ENCODE measurements at regions not wholly inside any gene's neighbourhood (a gene's known extent, or its start where the extent isn't known, plus 50 kb on each side); places are given as distances from the start of the nearest gene placed in this dataset.

DNA sequence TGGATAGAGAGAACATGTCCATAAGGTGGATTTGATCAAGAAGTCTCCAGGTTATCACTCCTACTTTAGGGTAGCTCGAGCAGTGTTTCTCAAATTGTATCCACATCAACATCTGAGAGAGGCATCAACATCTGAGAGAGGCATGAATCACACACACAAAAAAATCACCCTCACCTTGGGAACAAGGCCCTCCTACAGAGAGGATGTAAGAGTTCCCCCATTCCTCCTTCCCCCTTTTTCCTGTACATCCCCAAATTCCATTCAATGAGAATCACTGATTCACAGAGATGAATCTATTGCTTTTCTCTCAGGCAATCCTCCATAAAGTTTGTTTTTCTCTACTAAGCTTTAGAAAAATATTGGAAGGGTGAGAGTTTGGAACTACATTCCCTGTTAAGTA lies 233.4 kb upstream of the CDH6 start:
- TF ChIP-seq, protein P1, sequence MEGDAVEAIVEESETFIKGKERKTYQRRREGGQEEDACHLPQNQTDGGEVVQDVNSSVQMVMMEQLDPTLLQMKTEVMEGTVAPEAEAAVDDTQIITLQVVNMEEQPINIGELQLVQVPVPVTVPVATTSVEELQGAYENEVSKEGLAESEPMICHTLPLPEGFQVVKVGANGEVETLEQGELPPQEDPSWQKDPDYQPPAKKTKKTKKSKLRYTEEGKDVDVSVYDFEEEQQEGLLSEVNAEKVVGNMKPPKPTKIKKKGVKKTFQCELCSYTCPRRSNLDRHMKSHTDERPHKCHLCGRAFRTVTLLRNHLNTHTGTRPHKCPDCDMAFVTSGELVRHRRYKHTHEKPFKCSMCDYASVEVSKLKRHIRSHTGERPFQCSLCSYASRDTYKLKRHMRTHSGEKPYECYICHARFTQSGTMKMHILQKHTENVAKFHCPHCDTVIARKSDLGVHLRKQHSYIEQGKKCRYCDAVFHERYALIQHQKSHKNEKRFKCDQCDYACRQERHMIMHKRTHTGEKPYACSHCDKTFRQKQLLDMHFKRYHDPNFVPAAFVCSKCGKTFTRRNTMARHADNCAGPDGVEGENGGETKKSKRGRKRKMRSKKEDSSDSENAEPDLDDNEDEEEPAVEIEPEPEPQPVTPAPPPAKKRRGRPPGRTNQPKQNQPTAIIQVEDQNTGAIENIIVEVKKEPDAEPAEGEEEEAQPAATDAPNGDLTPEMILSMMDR (IDR thresholded peaks at IDR 0.05) = no peak
- no peak for TF ChIP-seq ZFX (IDR thresholded peaks at IDR 0.05; ENCODE audit: borderline replicate concordance)
- H3K27ac ChIP-seq = no peak overlapping the region

DNA sequence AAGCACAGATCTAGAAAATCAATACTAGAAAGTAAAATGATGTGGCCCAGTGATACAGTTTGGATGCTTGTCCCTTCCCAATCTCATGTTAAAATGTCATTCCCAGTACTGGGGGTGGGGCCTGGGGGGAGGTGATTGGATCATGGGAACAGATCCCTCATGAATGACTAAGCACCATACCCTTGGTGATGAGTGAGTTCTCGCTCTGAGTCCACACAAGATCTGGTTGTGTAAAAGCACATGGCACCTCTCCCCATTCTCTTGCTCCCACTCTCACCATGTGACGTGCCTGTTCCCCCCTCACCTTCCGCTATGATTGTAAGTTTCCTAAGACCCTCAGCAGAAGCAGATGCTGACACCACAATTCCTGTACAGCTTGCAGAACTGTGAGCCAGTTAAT lies 234.2 kb upstream of the CDH6 start:
- no peak overlapping the region for H3K27ac ChIP-seq
- TF ChIP-seq, protein P1 (IDR thresholded peaks at IDR 0.05) = no peak
- TF ChIP-seq ZFX (IDR thresholded peaks at IDR 0.05; ENCODE audit: borderline replicate concordance) = no peak

DNA sequence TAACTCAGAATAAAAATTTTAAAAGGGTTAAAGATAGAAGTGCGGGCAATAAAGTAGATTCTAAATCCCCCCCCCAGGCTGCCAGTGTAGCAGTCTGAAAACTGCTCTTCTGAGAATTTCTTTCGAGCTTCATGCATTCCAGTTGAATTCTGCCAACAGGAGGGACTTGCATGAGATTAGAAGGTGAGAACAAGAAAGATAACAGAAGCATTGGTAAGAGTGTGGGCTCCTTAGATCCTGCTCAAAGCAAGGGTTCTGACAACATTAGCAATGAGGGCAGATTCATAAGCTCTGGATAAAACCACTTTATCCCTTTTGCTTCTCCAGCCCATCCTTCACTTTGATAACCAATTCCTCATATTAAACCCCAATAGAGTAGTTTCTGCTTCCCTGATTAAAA lies 235.9 kb upstream of the CDH6 start:
- H3K27ac ChIP-seq = no peak overlapping the region
- TF ChIP-seq, protein P1 (IDR thresholded peaks at IDR 0.05) = no peak
- no peak for TF ChIP-seq ZFX (IDR thresholded peaks at IDR 0.05; ENCODE audit: borderline replicate concordance)

DNA sequence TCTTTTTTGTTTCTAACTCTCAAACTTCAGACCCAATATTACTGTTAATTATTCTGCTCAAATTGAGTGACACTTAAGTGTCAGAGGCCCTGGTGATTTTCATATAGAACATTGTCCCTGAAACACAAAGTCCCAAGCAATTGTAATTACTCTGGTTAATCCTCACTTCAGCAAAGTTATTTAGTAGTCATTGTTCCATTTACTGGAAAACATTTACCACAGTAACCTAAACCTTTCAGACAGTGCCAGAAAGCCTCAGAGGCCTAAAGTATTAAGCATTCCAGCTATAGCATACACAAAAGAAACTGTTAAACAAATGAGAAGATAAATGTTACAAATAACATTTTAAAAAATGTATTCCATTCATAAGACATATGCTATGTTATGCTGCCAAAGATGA lies 237.2 kb upstream of the CDH6 start:
- TF ChIP-seq, protein P1 (IDR thresholded peaks at IDR 0.05) = no peak
- TF ChIP-seq ZFX (IDR thresholded peaks at IDR 0.05; ENCODE audit: borderline replicate concordance) = no peak
- no peak overlapping the region for H3K27ac ChIP-seq

DNA sequence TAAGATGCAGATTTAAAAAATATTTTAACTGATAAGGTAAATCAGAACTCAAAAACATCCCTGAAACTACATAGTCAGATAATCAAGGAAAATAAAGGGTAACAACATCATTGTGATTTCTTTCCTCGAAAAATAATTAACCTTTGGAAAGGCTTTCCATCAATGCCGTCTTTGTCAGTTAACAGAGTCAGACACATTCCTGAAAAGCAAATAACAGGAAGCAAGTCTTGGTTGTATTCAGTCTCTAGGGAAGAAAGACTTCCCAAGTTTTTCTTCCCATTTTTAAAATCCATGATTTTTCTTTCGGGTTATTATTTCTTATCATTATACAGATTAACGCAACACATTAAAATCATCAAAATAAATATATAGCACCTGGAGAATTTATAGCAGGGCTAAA lies 256.4 kb upstream of the CDH6 start:
- no peak for TF ChIP-seq ZFX (IDR thresholded peaks at IDR 0.05; ENCODE audit: borderline replicate concordance)
- TF ChIP-seq, protein P1 (IDR thresholded peaks at IDR 0.05) = no peak
- H3K27ac ChIP-seq = no peak overlapping the region

DNA sequence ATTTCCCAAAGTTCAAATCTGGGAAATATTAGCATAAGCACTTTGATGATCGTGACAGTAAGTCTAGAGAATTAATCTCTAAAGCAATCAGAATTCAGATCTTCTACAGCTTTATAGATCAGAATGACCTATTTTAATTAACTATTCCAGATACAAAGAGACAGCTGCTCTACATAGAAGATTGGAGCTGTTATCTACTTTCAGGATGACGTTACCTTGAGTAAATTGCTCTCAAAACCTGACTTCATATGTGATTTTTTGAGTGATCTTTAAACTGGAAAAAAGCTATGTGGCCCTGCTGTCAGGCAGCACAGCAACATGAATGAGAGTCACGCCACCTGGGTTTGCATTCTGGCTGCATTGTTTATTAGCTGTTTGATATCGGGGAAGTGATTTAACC lies 259.9 kb upstream of the CDH6 start:
- TF ChIP-seq, protein P1 (IDR thresholded peaks at IDR 0.05) = no peak
- TF ChIP-seq ZFX (IDR thresholded peaks at IDR 0.05; ENCODE audit: borderline replicate concordance) = no peak
- no peak overlapping the region for H3K27ac ChIP-seq

DNA sequence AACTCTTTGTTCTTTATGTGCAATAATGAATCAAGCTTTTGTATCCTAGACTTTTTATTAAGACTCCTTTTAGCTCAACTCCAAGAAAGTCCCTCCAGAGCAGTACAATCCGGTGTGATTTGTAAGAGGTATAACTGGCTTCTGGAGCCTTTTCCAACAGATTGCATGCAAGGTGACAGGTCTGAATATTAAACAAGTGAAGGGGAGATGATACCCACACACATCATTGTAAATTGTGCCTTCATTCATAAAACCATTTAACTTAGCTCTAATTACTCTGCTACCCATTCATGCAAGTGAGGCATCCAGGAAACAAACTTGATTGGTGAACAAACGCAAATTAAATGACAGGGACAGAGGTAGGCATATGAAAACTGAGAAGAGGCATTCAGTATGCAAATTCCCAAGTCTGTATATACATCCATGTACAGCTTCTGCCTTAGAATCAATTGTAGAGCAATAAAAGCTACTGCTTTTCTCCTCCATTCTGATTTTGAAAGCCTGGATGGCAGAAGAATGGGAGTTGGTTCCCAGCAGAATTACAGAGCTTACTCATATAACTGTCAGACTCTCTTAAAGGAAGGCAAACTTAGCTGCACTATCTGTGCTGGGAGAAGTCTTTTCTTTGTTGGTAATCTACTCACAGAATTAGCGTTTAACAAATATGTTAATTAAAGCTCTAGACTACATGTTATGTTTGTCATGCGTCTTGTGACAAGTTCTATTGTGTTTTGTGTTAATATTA lies 261.0 kb upstream of the CDH6 start:
- no peak overlapping the region for H3K27ac ChIP-seq
- TF ChIP-seq, protein P1 (IDR thresholded peaks at IDR 0.05) = no peak
